Endodermal cell (in vitro differentiated cells): ENCODE measurements at regions not wholly inside any gene's neighbourhood (a gene's known extent, or its start where the extent isn't known, plus 50 kb on each side); places are given as distances from the start of the nearest gene placed in this dataset.

Experiments used
- DNase-seq: peaks from one replicate; pipeline ENCODE4 v3.0.0-alpha.2; 2017
- H3K27ac ChIP-seq: 2 replicates; pipeline ENCODE4 v1.5.1; 2013; ENCODE audit warnings: mild to moderate bottlenecking, low read depth, low read length, moderate library complexity
- H3K27me3 ChIP-seq: 2 replicates; pipeline ENCODE4 v1.6.1; 2013; ENCODE audit warnings: mild to moderate bottlenecking, low read length, moderate library complexity; ENCODE audit not compliant: insufficient read depth, control insufficient read depth, poor library complexity, severe bottlenecking
- H3K36me3 ChIP-seq: 2 replicates; pipeline ENCODE4 v1.7.0; 2013; ENCODE audit warnings: mild to moderate bottlenecking, low read length, moderate library complexity; ENCODE audit not compliant: control insufficient read depth, insufficient read depth
- H3K4me1 ChIP-seq: one replicate; pipeline ENCODE4 v1.7.0; 2013; ENCODE audit warnings: low read length; ENCODE audit not compliant: control insufficient read depth, insufficient read depth
- H3K4me3 ChIP-seq: 2 replicates; pipeline ENCODE4 v1.5.1; 2013; ENCODE audit warnings: mild to moderate bottlenecking, low read length, moderate library complexity
- H3K9ac ChIP-seq: 2 replicates; pipeline ENCODE4 v1.6.1; 2013; ENCODE audit warnings: mild to moderate bottlenecking, low read length, moderate library complexity; ENCODE audit not compliant: poor library complexity, severe bottlenecking; ENCODE audit errors: extremely low read depth
- H3K9me3 ChIP-seq: 2 replicates; pipeline ENCODE4 v1.6.1; 2013; ENCODE audit warnings: mild to moderate bottlenecking, low read length, moderate library complexity; ENCODE audit not compliant: control insufficient read depth
- H3K27ac Mint-ChIP-seq: 2 replicates; pipeline ENCODE4 v1.8.0; 2020; ENCODE audit warnings: mixed read lengths
- H3K27me3 Mint-ChIP-seq: 2 replicates; pipeline ENCODE4 v1.8.0; 2021; ENCODE audit warnings: mild to moderate bottlenecking, mixed read lengths; ENCODE audit not compliant: insufficient read depth
- H3K36me3 Mint-ChIP-seq: 2 replicates; pipeline ENCODE4 v1.8.0; 2020; ENCODE audit warnings: low read depth, mixed read lengths
- H3K4me1 Mint-ChIP-seq: 2 replicates; pipeline ENCODE4 v1.8.0; 2020; ENCODE audit warnings: mixed read lengths
- H3K4me3 Mint-ChIP-seq: 2 replicates; pipeline ENCODE4 v1.8.0; 2020; ENCODE audit warnings: mild to moderate bottlenecking, moderate library complexity, mixed read lengths
- H3K9me3 Mint-ChIP-seq: 2 replicates; pipeline ENCODE4 v1.8.0; 2020; ENCODE audit warnings: mild to moderate bottlenecking, mixed read lengths
- CTCF ChIP-seq: fragments of 200-600 bp; sonication (generic); conservative IDR thresholded peaks from 2 replicates; pipeline ENCODE4 v1.5.0; 2021; ENCODE audit warnings: antibody characterized with exemption, mild to moderate bottlenecking
- WGBS, 2 experiments: methylation state at CpG; one replicate each; pipeline versions ENCODE4 v1.1.5 to v1.1.7; 2013; ENCODE audit warnings: missing lambda C conversion rate in 2 of 2, mixed read lengths in 1 of 2; ENCODE audit not compliant: insufficient coverage in 1 of 2, insufficient read length in 1 of 2; 5-methylcytosine and 5-hydroxymethylcytosine counted together

GRCh38 chr2:239893236-239893515 is 132.0 kb downstream of the NDUFA10 start:
- no peaks in the 10 kb centered on the region for H3K9me3 Mint-ChIP-seq
- peak; percentile 37 for DNase-seq
- H3K27me3 Mint-ChIP-seq, result peaks cover 8% of the 10 kb centered on the region
- Histone ChIP-seq H3K4me1 (no peaks in the 10 kb centered on the region), H3K27me3 (no peaks in the 10 kb centered on the region), H3K36me3 (no peaks in the 10 kb centered on the region), H3K9me3 (no peaks in the 10 kb centered on the region), H3K4me3 (no peak overlapping the region), H3K27ac (no peak overlapping the region), H3K9ac (no peak overlapping the region)
- H3K27ac Mint-ChIP-seq, result no peak overlapping the region
- H3K4me3 Mint-ChIP-seq, result no peak overlapping the region
- H3K36me3 Mint-ChIP-seq, result no peaks in the 10 kb centered on the region
- H3K4me1 Mint-ChIP-seq, result peaks cover 9% of the 10 kb centered on the region
- no peak for TF ChIP-seq CTCF
- 63 to 64% methylated on average over 3 to 4 of the region's 4 CpGs for WGBS, 2 experiments

DNA sequence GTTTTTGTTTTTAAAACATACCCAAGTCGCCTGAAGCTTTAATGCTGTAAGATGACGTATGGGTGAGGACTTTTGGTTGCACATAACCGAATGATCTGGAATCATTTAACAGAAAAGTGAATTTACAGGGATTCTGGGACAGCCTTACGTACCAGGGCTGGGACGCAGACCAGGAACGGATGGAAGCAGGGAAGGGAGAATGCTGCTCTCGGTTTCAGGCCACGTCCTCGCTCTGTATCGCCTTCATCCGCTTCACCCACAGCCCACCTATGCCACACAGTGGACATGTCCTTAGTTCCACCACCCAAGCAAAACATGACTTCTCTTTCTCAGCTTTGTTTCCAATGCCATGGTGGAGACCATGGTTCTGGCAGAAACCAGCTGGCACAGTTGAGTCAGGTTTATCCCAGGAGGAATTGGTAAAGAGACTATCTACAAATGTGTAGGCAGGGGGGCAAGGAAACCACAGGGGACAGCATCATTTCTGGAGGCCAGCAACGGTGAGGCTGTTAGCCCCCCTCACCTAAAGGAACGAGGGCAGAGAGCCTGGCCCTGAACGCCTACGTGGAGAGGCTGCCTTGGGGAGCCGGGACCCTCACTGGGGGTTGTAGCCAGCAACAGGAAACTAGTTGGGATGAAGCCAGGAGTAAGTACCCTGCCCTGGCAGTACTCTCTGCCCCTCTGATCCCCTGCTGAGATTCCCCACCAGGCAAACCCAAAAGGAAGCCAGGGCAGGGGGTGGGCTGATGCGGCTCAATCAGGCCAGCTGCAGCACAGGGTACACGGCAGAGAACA is 132.5 kb downstream of the NDUFA10 start:
- Histone ChIP-seq H3K4me3 (no peak overlapping the region), H3K27ac (no peak overlapping the region), H3K9ac (no peak overlapping the region), H3K36me3 (no peaks in the 10 kb centered on the region), H3K4me1 (no peaks in the 10 kb centered on the region), H3K27me3 (no peaks in the 10 kb centered on the region), H3K9me3 (no peaks in the 10 kb centered on the region)
- no peak overlapping the region for H3K27ac Mint-ChIP-seq
- no peak overlapping the region for H3K4me3 Mint-ChIP-seq
- no peak for TF ChIP-seq CTCF
- no peaks in the 10 kb centered on the region for H3K36me3 Mint-ChIP-seq
- 91 to 92% methylated on average over 11 to 18 of the region's 18 CpGs for WGBS, 2 experiments
- peaks cover 9% of the 10 kb centered on the region for H3K4me1 Mint-ChIP-seq
- H3K9me3 Mint-ChIP-seq, result no peaks in the 10 kb centered on the region
- DNase-seq, result peak; percentile 40
- H3K27me3 Mint-ChIP-seq, result peaks cover 8% of the 10 kb centered on the region

DNA sequence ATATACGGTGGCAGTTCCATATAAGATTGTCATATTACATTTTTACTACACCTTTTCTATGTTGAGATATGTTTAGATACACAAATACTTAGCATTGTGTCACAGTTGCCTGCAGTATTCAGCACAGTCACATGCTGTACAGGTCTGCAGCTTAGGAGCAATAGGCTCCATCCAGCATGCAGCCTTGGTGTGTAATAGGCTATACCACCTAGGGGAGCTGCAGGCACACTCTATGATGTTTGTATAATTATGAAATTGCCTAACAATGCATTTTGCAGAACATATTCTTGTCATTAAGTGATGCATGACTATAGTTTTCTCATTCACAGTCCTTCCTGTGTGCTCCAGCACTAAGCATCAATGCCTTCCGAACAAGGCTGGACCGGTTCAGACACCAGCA is 133.4 kb downstream of the NDUFA10 start:
- Histone ChIP-seq H3K4me3 (no peak overlapping the region), H3K4me1 (no peaks in the 10 kb centered on the region), H3K9ac (no peak overlapping the region), H3K27ac (no peak overlapping the region), H3K36me3 (no peaks in the 10 kb centered on the region), H3K27me3 (no peaks in the 10 kb centered on the region), H3K9me3 (no peaks in the 10 kb centered on the region)
- Mint-ChIP-seq H3K4me3 (no peak overlapping the region), H3K27ac (no peak overlapping the region), H3K27me3 (peaks cover 8% of the 10 kb centered on the region), H3K36me3 (no peaks in the 10 kb centered on the region), H3K4me1 (peaks cover 9% of the 10 kb centered on the region), H3K9me3 (peaks cover 2% of the 10 kb centered on the region)
- TF ChIP-seq CTCF, result no peak
- peak; percentile 11 for DNase-seq
- 88 to 90% methylated on average over 2 to 3 of the region's 3 CpGs for WGBS, 2 experiments
